ENCODE measurements at regions not wholly inside any gene's neighbourhood (a gene's known extent, or its start where the extent isn't known, plus 50 kb on each side); places are given as distances from the start of the nearest gene placed in this dataset.

DNA sequence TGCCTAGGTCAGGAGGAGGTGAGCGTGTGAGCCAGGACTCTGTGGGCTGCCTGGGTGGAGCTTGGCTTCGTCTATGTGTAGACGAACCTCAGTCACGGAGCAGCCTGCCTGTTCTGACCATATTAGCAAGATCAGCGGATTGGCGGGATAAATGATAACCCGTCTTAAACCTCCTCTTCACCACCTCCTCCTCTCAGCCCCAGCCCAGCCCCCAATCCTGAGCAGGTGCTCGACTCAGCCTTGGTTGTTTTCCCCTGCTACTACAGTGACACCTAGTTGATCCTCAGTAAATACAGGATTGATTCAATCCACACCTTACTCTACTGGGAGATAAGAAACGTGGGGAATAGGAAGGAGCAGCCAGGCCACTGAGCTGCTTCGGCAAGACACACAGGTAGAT lies 286.1 kb downstream of the IRX2 start:
- Histone ChIP-seq H3K9me2 (ENCODE audit: insufficient read depth, low read length) (no peaks in the 10 kb centered on the region), H3K9me3 (ENCODE audit: low read length) (no peaks in the 10 kb centered on the region), H4K20me1 (ENCODE audit: insufficient read depth) (no peaks in the 10 kb centered on the region), H3K79me2 (replicated peaks; ENCODE audit: insufficient read depth, low read length) (no peaks in the 10 kb centered on the region), H3K27me3 (ENCODE audit: insufficient read depth, low read depth, low read length) (no peaks in the 10 kb centered on the region), H3K27ac (ENCODE audit: low read length) (no peak overlapping the region), H3K4me3 (ENCODE audit: low read length) (no peak overlapping the region), H3K9ac (ENCODE audit: low read length) (no peak overlapping the region), H3F3A (ENCODE audit: insufficient read depth, low read length, poor library complexity, severe bottlenecking) (no peaks in the 10 kb centered on the region), H3K36me3 (ENCODE audit: insufficient read depth, low read length) (no peaks in the 10 kb centered on the region), H3K4me2 (ENCODE audit: low read length) (no peak overlapping the region), H2AFZ (ENCODE audit: low read depth, low read length) (no peak overlapping the region)
- TF ChIP-seq SMC3 (conservative IDR thresholded peaks at IDR 0.05; ENCODE audit: poor library complexity) (no peak), CTCF (IDR thresholded peaks at IDR 0.05; ENCODE audit: poor library complexity, severe bottlenecking) (no peak), EP300 (conservative IDR thresholded peaks at IDR 0.05; ENCODE audit: poor library complexity, severe bottlenecking) (no peak)

DNA sequence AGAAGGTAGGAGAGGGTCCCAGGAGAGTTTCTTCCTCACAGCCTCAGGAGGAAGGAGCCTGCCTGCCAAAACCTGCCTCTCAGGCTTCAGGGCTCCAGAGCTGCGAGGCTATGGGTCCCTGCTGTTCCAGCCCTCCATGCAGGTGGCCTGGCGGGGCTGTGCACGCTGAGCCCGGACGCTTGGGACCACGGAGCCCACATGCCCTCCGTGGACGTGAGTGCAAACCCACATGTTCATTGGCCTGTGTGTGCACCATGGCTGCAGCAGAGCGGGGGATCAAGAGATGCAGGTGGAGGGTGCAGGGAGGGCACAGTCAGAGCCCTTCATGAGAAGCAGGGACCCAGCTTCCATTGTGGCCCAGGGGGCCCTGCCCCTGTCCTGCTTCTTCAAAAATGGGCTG lies 287.3 kb downstream of the IRX2 start:
- no peak overlapping the region for H3K9ac ChIP-seq (ENCODE audit: low read length)
- TF ChIP-seq CTCF (IDR thresholded peaks at IDR 0.05; ENCODE audit: poor library complexity, severe bottlenecking) (no peak), POLR2AphosphoS5 (IDR thresholded peaks at IDR 0.05) (no peak), EZH2 (IDR thresholded peaks at IDR 0.05; ENCODE audit: borderline replicate concordance, insufficient read depth, low read length, poor library complexity, severe bottlenecking) (no peak), EP300 (conservative IDR thresholded peaks at IDR 0.05; ENCODE audit: poor library complexity, severe bottlenecking) (no peak), RAD21 (conservative IDR thresholded peaks at IDR 0.05) (no peak), MXI1 (conservative IDR thresholded peaks at IDR 0.05; ENCODE audit: poor library complexity, severe bottlenecking) (no peak), TAF1 (IDR thresholded peaks at IDR 0.05; ENCODE audit: low read depth) (no peak), SMC3 (conservative IDR thresholded peaks at IDR 0.05; ENCODE audit: poor library complexity) (no peak)
- TF ChIP-seq, protein P1, sequence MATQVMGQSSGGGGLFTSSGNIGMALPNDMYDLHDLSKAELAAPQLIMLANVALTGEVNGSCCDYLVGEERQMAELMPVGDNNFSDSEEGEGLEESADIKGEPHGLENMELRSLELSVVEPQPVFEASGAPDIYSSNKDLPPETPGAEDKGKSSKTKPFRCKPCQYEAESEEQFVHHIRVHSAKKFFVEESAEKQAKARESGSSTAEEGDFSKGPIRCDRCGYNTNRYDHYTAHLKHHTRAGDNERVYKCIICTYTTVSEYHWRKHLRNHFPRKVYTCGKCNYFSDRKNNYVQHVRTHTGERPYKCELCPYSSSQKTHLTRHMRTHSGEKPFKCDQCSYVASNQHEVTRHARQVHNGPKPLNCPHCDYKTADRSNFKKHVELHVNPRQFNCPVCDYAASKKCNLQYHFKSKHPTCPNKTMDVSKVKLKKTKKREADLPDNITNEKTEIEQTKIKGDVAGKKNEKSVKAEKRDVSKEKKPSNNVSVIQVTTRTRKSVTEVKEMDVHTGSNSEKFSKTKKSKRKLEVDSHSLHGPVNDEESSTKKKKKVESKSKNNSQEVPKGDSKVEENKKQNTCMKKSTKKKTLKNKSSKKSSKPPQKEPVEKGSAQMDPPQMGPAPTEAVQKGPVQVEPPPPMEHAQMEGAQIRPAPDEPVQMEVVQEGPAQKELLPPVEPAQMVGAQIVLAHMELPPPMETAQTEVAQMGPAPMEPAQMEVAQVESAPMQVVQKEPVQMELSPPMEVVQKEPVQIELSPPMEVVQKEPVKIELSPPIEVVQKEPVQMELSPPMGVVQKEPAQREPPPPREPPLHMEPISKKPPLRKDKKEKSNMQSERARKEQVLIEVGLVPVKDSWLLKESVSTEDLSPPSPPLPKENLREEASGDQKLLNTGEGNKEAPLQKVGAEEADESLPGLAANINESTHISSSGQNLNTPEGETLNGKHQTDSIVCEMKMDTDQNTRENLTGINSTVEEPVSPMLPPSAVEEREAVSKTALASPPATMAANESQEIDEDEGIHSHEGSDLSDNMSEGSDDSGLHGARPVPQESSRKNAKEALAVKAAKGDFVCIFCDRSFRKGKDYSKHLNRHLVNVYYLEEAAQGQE (IDR thresholded peaks at IDR 0.05; ENCODE audit: borderline replicate concordance) = no peak
- no peaks in the 10 kb centered on the region for H3K36me3 ChIP-seq (ENCODE audit: insufficient read depth, low read length)
- no peaks in the 10 kb centered on the region for H3K9me2 ChIP-seq (ENCODE audit: insufficient read depth, low read length)
- no peak overlapping the region for H3K27ac ChIP-seq (ENCODE audit: low read length)
- no peaks in the 10 kb centered on the region for H3F3A ChIP-seq (ENCODE audit: insufficient read depth, low read length, poor library complexity, severe bottlenecking)
- no peaks in the 10 kb centered on the region for H3K79me2 ChIP-seq (replicated peaks; ENCODE audit: insufficient read depth, low read length)
- H3K9me3 ChIP-seq (ENCODE audit: low read length) = no peaks in the 10 kb centered on the region
- H3K4me3 ChIP-seq (ENCODE audit: low read length) = no peak overlapping the region
- H4K20me1 ChIP-seq (ENCODE audit: insufficient read depth) = no peaks in the 10 kb centered on the region
- H3K4me2 ChIP-seq (ENCODE audit: low read length) = no peak overlapping the region
- H2AFZ ChIP-seq (ENCODE audit: low read depth, low read length) = no peak overlapping the region
- no peaks in the 10 kb centered on the region for H3K27me3 ChIP-seq (ENCODE audit: insufficient read depth, low read depth, low read length)

Data from neural cell (in vitro differentiated cells).